ENCODE measurements at regions not wholly inside any gene's neighbourhood (a gene's known extent, or its start where the extent isn't known, plus 50 kb on each side); places are given as distances from the start of the nearest gene placed in this dataset.

GRCh38 chr12:73342733-73343132 lies 1070.6 kb downstream of the TRHDE start:
- Histone ChIP-seq H3K27me3 (no peaks in the 10 kb centered on the region), H3K27ac (no peak overlapping the region), H3K36me3 (no peaks in the 10 kb centered on the region), H3K9me3 (no peaks in the 10 kb centered on the region), H3K4me1 (no peaks in the 10 kb centered on the region), H3K4me3 (no peak overlapping the region)
- no peak for DNase-seq
- no peak for TF ChIP-seq CTCF (IDR thresholded peaks at IDR 0.05)
- intact Hi-C loops (cut with DNase I; ENCODE audit: low total_unique reads): no loop called here

DNA sequence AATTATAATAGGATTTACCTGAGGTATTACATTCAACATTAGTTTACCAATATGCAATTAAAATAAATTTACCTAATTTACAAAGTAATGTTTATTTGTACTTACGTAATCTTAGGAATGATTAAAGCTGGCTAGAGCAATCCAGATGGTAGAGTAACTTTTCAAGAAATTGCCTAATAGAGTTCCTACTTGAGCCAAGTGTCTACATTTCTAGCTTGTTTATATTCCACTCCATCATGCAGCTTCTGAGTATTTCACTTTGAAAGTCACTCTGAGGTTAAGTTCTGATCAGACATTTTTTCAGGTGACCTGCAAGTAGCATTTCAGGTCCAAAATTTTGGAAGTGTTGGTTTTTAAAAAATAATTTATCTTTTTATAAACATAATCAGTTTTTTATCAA lies 1080.7 kb downstream of the TRHDE start:
- intact Hi-C loops (cut with DNase I; ENCODE audit: low total_unique reads): no loop called here
- Histone ChIP-seq H3K27me3 (no peaks in the 10 kb centered on the region), H3K4me3 (no peak overlapping the region), H3K9me3 (no peaks in the 10 kb centered on the region), H3K27ac (no peak overlapping the region), H3K4me1 (no peaks in the 10 kb centered on the region), H3K36me3 (no peaks in the 10 kb centered on the region)
- no peak for TF ChIP-seq CTCF (IDR thresholded peaks at IDR 0.05)
- no peak for DNase-seq

DNA sequence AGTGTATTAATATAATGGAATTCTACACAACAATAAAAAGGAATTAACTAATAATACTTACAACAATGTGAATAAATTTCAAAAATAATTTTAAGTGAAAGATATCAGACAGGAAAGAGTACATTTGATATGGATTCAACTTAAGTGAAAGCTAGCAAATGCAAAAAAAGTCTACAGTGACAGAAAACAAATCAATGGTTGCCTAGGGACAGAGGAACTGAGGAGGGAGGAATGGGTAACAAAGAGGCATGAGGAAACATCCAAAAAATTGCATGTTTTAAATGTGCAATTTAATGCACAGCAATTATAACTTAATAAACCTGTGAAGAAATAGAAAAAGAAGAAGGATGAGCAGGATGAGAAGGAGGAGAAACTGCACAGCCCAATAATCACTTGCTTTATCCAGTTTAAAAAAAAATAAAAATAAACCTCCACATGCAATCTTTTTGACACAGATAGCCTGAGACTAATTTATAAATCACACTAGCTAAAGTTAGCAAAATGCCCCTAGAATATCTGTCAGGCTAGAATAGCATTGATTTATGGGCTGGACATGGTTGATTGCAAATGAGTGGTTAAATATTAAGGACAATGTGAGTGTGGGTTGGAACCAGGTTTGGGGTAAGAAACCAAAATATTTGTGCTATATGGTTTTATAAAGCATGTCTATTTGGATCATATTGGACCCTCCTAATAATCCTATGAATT lies 1089.1 kb downstream of the TRHDE start:
- H3K4me1 ChIP-seq: no peaks in the 10 kb centered on the region
- H3K27me3 ChIP-seq: no peaks in the 10 kb centered on the region
- H3K9me3 ChIP-seq: no peaks in the 10 kb centered on the region
- H3K27ac ChIP-seq: no peak overlapping the region
- no peak for DNase-seq
- no peak overlapping the region for H3K4me3 ChIP-seq
- intact Hi-C loops (cut with DNase I; ENCODE audit: low total_unique reads): no loop called here
- no peaks in the 10 kb centered on the region for H3K36me3 ChIP-seq
- TF ChIP-seq CTCF (IDR thresholded peaks at IDR 0.05): no peak

DNA sequence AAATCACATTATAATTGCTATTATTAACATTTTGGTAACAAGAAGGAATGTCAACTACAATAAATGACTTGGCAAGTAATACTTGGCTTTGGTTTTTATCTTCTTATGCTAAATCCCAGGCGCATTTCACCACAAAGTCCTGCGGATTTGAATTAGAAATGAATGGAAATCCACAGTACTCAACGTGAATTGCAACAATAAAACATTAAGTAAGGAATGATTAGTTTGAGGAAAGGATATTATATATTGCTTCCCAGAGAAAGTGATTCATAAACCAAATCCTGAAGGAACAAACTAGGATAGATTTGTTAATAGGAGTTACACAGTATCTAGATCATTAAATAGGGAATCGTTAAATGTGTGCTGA lies 1089.7 kb downstream of the TRHDE start:
- intact Hi-C loops (cut with DNase I; ENCODE audit: low total_unique reads): no loop called here

GRCh38 chr12:73362666-73363065 lies 1090.5 kb downstream of the TRHDE start:
- DNase-seq: no peak
- no peak overlapping the region for H3K4me3 ChIP-seq
- H3K27ac ChIP-seq: no peak overlapping the region
- H3K9me3 ChIP-seq: no peaks in the 10 kb centered on the region
- no peaks in the 10 kb centered on the region for H3K36me3 ChIP-seq
- TF ChIP-seq CTCF (IDR thresholded peaks at IDR 0.05): no peak
- no peaks in the 10 kb centered on the region for H3K27me3 ChIP-seq
- no peaks in the 10 kb centered on the region for H3K4me1 ChIP-seq
- intact Hi-C loops (cut with DNase I; ENCODE audit: low total_unique reads): no loop called here

More for the DNA sequence above, 1089.7 kb downstream of the TRHDE start:
- H3K9me3 ChIP-seq: no peaks in the 10 kb centered on the region
- no peak overlapping the region for H3K4me3 ChIP-seq
- H3K36me3 ChIP-seq: no peaks in the 10 kb centered on the region
- no peaks in the 10 kb centered on the region for H3K4me1 ChIP-seq
- no peaks in the 10 kb centered on the region for H3K27me3 ChIP-seq
- no peak for DNase-seq
- TF ChIP-seq CTCF (IDR thresholded peaks at IDR 0.05): no peak
- H3K27ac ChIP-seq: no peak overlapping the region

GRCh38 chr12:73372856-73373255 lies 1100.7 kb downstream of the TRHDE start:
- H3K4me1 ChIP-seq: no peaks in the 10 kb centered on the region
- no peak overlapping the region for H3K27ac ChIP-seq
- H3K27me3 ChIP-seq: no peaks in the 10 kb centered on the region
- intact Hi-C loops (cut with DNase I; ENCODE audit: low total_unique reads): no loop called here
- TF ChIP-seq CTCF (IDR thresholded peaks at IDR 0.05): no peak
- H3K9me3 ChIP-seq: no peaks in the 10 kb centered on the region
- H3K36me3 ChIP-seq: no peaks in the 10 kb centered on the region
- H3K4me3 ChIP-seq: no peak overlapping the region
- DNase-seq: no peak
